Adipose tissue (tissue), 3 donors: ENCODE measurements at regions not wholly inside any gene's neighbourhood (a gene's known extent, or its start where the extent isn't known, plus 50 kb on each side); places are given as distances from the start of the nearest gene placed in this dataset.

Experiments used
- H3K27ac ChIP-seq: one replicate; pipeline ENCODE4 v1.5.1; 2013; ENCODE audit warnings: low read depth, low read length
- WGBS, 3 donors: extraction: QIAGEN DNeasy Blood & Tissue Kit; methylation state at CpG; one replicate each; pipeline ENCODE4 v1.1.7; 2013; 5-methylcytosine and 5-hydroxymethylcytosine counted together
- donor health status: healthy with polysubstance abuse.
- donor health status: Bipolar disorder and iron deficiency.
- donor health status: healthy.

- H3K27ac ChIP-seq, result no peak overlapping the region
- WGBS, 3 donors, result 79 to 88% (median 83%) methylated on average over 28 to 29 of the region's 29 CpGs
Measured at GRCh38 chr19:5205937-5206750, 134.5 kb downstream of the PTPRS start.

- H3K27ac ChIP-seq, result no peak overlapping the region
- WGBS, 3 donors, result 81 to 93% (median 82%) methylated on average over 13 of the region's 13 CpGs
Measured at GRCh38 chr19:5205381-5205780, 135.2 kb downstream of the PTPRS start.

GRCh38 chr19:5204212-5204611 lies 136.4 kb downstream of the PTPRS start:
- 95 to 98% (median 97%) methylated on average over 5 of the region's 5 CpGs for WGBS, 3 donors
- H3K27ac ChIP-seq, result no peak overlapping the region
